OCI-LY1 (cell line): ENCODE measurements at regions not wholly inside any gene's neighbourhood (a gene's known extent, or its start where the extent isn't known, plus 50 kb on each side); places are given as distances from the start of the nearest gene placed in this dataset.

Experiments
- H2AFZ ChIP-seq: fragments of 200-600 bp; sonication (generic), shearing (Covaris generic); 2 replicates; pipeline ENCODE4 v1.6.0; 2014; ENCODE audit warnings: antibody characterized with exemption, mild to moderate bottlenecking, low read length
- H3F3A ChIP-seq: fragments of 200-600 bp; sonication (generic), shearing (Covaris generic); 2 replicates; pipeline ENCODE4 v1.6.0; 2014; ENCODE audit warnings: mild to moderate bottlenecking, antibody characterized with exemption, low read length, moderate library complexity; ENCODE audit not compliant: insufficient read depth
- H3K27ac ChIP-seq: fragments of 200-600 bp; sonication (generic); 2 replicates; pipeline ENCODE4 v1.5.1; 2014; ENCODE audit warnings: low read length, mixed run types, mild to moderate bottlenecking, low read depth; ENCODE audit not compliant: poor library complexity, severe bottlenecking
- H3K27me3 ChIP-seq: fragments of 200-600 bp; sonication (generic); 2 replicates; pipeline ENCODE4 v1.6.0; 2014; ENCODE audit warnings: antibody characterized with exemption, mild to moderate bottlenecking, low read length, moderate library complexity; ENCODE audit not compliant: insufficient read depth
- H3K36me3 ChIP-seq: fragments of 200-600 bp; sonication (generic); 2 replicates; pipeline ENCODE4 v1.6.1; 2014; ENCODE audit warnings: mild to moderate bottlenecking, antibody characterized with exemption, low read length, moderate library complexity, mixed read lengths; ENCODE audit not compliant: insufficient read depth
- H3K4me1 ChIP-seq: fragments of 200-600 bp; sonication (generic); 2 replicates; pipeline ENCODE4 v1.5.1; 2014; ENCODE audit warnings: mild to moderate bottlenecking, low read length, moderate library complexity; ENCODE audit not compliant: insufficient read depth, severe bottlenecking
- H3K4me2 ChIP-seq: fragments of 200-600 bp; sonication (generic), shearing (Covaris generic); 2 replicates; pipeline ENCODE4 v1.6.1; 2014; ENCODE audit warnings: low read length
- H3K4me3 ChIP-seq: fragments of 200-600 bp; sonication (generic); 2 replicates; pipeline ENCODE4 v1.5.1; 2014; ENCODE audit warnings: low read length, low read depth, mild to moderate bottlenecking, mixed read lengths; ENCODE audit not compliant: poor library complexity, severe bottlenecking
- H3K79me2 ChIP-seq: fragments of 200-600 bp; shearing (Covaris generic); 2 replicates; pipeline ENCODE4 v1.6.1; 2016; ENCODE audit warnings: mixed run types, low read length, mixed read lengths; ENCODE audit not compliant: insufficient read depth
- H3K9ac ChIP-seq: fragments of 200-600 bp; sonication (generic), shearing (Covaris generic); 2 replicates; pipeline ENCODE4 v1.6.1; 2014; ENCODE audit warnings: mild to moderate bottlenecking, low read length, mixed read lengths
- H3K9me2 ChIP-seq: fragments of 200-600 bp; sonication (generic), shearing (Covaris generic); 2 replicates; pipeline ENCODE4 v1.6.1; 2014; ENCODE audit warnings: low read depth, mild to moderate bottlenecking, low read length, mixed read lengths
- H3K9me3 ChIP-seq: fragments of 200-600 bp; shearing (Covaris generic); 2 replicates; pipeline ENCODE4 v1.6.1; 2014; ENCODE audit warnings: low read length, mixed read lengths
- H4K20me1 ChIP-seq: fragments of 200-600 bp; sonication (generic), shearing (Covaris generic); 2 replicates; pipeline ENCODE4 v1.6.0; 2016; ENCODE audit warnings: mild to moderate bottlenecking, low read length; ENCODE audit not compliant: insufficient read depth
- EZH2 ChIP-seq: fragments of 200-600 bp; sonication (generic), shearing (Covaris generic); IDR thresholded peaks from 2 replicates; pipeline ENCODE4 v1.8.0; 2017; ENCODE audit warnings: borderline replicate concordance, mixed run types, mild to moderate bottlenecking, antibody characterized with exemption, low read length, moderate library complexity, mixed read lengths
- TF ChIP-seq, protein P1 (sequence below): fragments of 200-600 bp; sonication (generic), shearing (Covaris generic); IDR thresholded peaks from 2 replicates; pipeline ENCODE4 v1.5.1; 2017; ENCODE audit warnings: mild to moderate bottlenecking, antibody characterized with exemption, low read length, moderate library complexity, mixed read lengths

DNA sequence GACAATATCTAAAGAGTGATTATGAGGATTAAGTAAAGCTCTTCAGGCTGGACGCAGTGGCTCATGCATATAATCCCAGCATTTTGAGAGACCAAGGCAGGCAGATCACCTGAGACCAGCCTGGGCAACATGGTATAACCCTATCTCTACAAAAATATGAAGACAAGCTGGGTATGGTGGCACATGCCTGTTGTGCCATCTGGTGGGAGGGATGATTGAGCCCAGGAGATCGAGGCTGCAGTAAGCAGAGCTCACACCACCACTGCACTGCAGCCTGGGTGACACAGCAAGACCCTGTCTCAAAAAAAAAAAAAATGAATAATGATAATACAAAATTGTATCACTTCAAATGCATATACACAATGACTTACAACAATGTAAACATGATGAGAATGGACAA lies 195.6 kb upstream of the AUTS2 start:
- Histone ChIP-seq H3K4me2 (no peak overlapping the region; the same call in 1 of the 2 replicates), H3K27me3 (no peaks in the 10 kb centered on the region), H3K27ac (no peak overlapping the region), H3F3A (no peaks in the 10 kb centered on the region), H3K79me2 (no peaks in the 10 kb centered on the region), H3K9me3 (no peaks in the 10 kb centered on the region), H3K9me2 (no peaks in the 10 kb centered on the region), H3K9ac (no peak overlapping the region), H3K36me3 (no peaks in the 10 kb centered on the region), H3K4me1 (peaks cover 16% of the 10 kb centered on the region), H3K4me3 (no peak overlapping the region), H4K20me1 (no peaks in the 10 kb centered on the region), H2AFZ (no peak overlapping the region)
- TF ChIP-seq, protein P1, sequence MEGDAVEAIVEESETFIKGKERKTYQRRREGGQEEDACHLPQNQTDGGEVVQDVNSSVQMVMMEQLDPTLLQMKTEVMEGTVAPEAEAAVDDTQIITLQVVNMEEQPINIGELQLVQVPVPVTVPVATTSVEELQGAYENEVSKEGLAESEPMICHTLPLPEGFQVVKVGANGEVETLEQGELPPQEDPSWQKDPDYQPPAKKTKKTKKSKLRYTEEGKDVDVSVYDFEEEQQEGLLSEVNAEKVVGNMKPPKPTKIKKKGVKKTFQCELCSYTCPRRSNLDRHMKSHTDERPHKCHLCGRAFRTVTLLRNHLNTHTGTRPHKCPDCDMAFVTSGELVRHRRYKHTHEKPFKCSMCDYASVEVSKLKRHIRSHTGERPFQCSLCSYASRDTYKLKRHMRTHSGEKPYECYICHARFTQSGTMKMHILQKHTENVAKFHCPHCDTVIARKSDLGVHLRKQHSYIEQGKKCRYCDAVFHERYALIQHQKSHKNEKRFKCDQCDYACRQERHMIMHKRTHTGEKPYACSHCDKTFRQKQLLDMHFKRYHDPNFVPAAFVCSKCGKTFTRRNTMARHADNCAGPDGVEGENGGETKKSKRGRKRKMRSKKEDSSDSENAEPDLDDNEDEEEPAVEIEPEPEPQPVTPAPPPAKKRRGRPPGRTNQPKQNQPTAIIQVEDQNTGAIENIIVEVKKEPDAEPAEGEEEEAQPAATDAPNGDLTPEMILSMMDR: no peak
- TF ChIP-seq EZH2: no peak

DNA sequence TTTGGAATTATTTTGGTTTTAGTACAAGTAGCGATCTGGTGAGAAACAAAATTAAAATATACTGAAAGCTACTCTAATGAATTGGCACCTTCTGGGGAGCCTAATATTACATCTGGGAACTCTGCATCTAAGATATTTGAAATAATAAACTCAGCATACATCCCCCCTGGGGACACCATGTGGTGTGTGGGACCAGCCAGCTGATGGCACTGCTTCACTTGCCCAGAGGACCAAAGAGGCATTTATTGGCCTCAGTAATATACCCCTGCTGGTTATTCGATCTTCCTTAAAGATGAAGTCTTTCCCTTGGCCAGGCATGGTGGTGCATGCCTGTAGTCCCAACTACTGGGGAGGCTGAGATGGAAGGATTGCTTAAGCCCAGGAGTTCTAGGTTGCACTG lies 195.1 kb upstream of the AUTS2 start:
- H3K79me2 ChIP-seq: no peaks in the 10 kb centered on the region
- no peaks in the 10 kb centered on the region for H3F3A ChIP-seq
- H3K9ac ChIP-seq: no peak overlapping the region
- no peaks in the 10 kb centered on the region for H3K36me3 ChIP-seq
- no peak overlapping the region for H2AFZ ChIP-seq
- no peaks in the 10 kb centered on the region for H4K20me1 ChIP-seq
- no peaks in the 10 kb centered on the region for H3K27me3 ChIP-seq
- H3K4me1 ChIP-seq: peaks cover 16% of the 10 kb centered on the region
- no peak overlapping the region; the same call in 1 of the 2 replicates for H3K4me2 ChIP-seq
- TF ChIP-seq, protein P1: peak; percentile 92
- TF ChIP-seq EZH2: no peak
- H3K27ac ChIP-seq: no peak overlapping the region
- no peaks in the 10 kb centered on the region for H3K9me3 ChIP-seq
- H3K9me2 ChIP-seq: no peaks in the 10 kb centered on the region
- H3K4me3 ChIP-seq: no peak overlapping the region

DNA sequence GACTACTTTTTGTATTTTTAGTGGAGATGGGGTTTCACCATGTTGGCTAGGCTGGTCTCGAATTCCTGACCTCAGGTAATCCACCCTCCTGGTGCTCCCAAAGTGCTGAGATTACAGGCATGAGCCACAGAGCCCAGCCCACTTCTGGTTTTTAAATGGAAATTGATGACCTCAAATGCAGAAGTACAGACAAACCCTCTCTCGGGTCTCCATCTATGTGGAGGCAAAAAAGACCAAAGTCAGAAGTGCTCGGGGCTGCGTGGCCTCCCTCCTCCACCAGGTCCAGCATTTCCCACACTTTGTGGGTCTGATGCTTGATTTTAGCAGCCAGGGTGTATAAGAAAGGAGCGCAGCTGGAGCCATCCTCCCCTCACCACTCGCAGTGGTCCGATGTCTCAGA lies 187.3 kb upstream of the AUTS2 start:
- TF ChIP-seq, protein P1: no peak
- TF ChIP-seq EZH2: no peak
- Histone ChIP-seq H3K9me2 (no peaks in the 10 kb centered on the region), H3K4me3 (no peak overlapping the region), H4K20me1 (no peaks in the 10 kb centered on the region), H3K27ac (no peak overlapping the region), H3F3A (no peaks in the 10 kb centered on the region), H3K79me2 (no peaks in the 10 kb centered on the region), H3K9ac (no peak overlapping the region), H2AFZ (no peak overlapping the region), H3K9me3 (no peaks in the 10 kb centered on the region), H3K27me3 (no peaks in the 10 kb centered on the region), H3K4me2 (no peak overlapping the region), H3K36me3 (no peaks in the 10 kb centered on the region; the same call in 1 of the 2 replicates), H3K4me1 (no peaks in the 10 kb centered on the region)
